Esophagus squamous epithelium (tissue), 5 donors: ENCODE measurements at regions not wholly inside any gene's neighbourhood (a gene's known extent, or its start where the extent isn't known, plus 50 kb on each side); places are given as distances from the start of the nearest gene placed in this dataset.

ENCODE experiments used
- DNase-seq: peaks from one replicate; lab custom pipeline; 2025; lab: John Stamatoyannopoulos, UW
- H3K27ac ChIP-seq, 4 donors: fragments of 200-600 bp; sonication (generic); one replicate each; pipeline ENCODE4 v1.5.1; 2016 to 2019; ENCODE audit warnings: mild to moderate bottlenecking in 1 of 4
- H3K27me3 ChIP-seq, 4 donors: fragments of 200-600 bp; sonication (generic); 1 replicate in 3 of 4; 2 replicates in 1 of 4; pipeline versions ENCODE4 v1.5.1 to v1.6.0; 2017 to 2021; ENCODE audit warnings: antibody characterized with exemption in 1 of 4
- H3K36me3 ChIP-seq, 3 donors: fragments of 200-600 bp; sonication (generic); one replicate each; pipeline ENCODE4 v1.5.1; 2016 to 2019
- H3K4me1 ChIP-seq, 3 donors: fragments of 200-600 bp; sonication (generic); one replicate each; pipeline ENCODE4 v1.5.1; 2017 to 2019
- H3K4me3 ChIP-seq, 4 donors: fragments of 200-600 bp; sonication (generic); 1 replicate in 3 of 4; 2 replicates in 1 of 4; pipeline ENCODE4 v1.5.1; 2016 to 2019; ENCODE audit warnings: mild to moderate bottlenecking in 2 of 4, moderate library complexity in 1 of 4
- H3K9me3 ChIP-seq, 3 donors: fragments of 200-600 bp; sonication (generic); one replicate each; pipeline ENCODE4 v1.5.1; 2016 to 2019
- CTCF ChIP-seq, 6 experiments: fragments of 450-650 bp in 4 of 6; fragments of 200-600 bp in 2 of 6; sonication (generic) in 2 of 6; IDR thresholded peaks; one replicate each; pipeline ENCODE4 v1.5.1; 2016 to 2019; ENCODE audit warnings: antibody characterized with exemption in 6 of 6, mild to moderate bottlenecking in 4 of 6, moderate library complexity in 4 of 6
- POLR2A ChIP-seq, 4 donors: fragments of 450-650 bp; IDR thresholded peaks; one replicate each; pipeline ENCODE4 v1.6.1; 2017; ENCODE audit warnings: antibody characterized with exemption in 4 of 4, mild to moderate bottlenecking in 4 of 4, moderate library complexity in 3 of 4
- WGBS, 2 donors: methylation state at CpG; one replicate each; pipeline ENCODE4 v1.1.5; 2018; 5-methylcytosine and 5-hydroxymethylcytosine counted together
- intact Hi-C: fragments of 100-400 bp; cut with DNase I; formaldehyde crosslinking; loops from one replicate; pipeline ENCODE4 v1.15.0; 2022
- donor health status: DM: yes; HTN: yes; CAD: no.

DNA sequence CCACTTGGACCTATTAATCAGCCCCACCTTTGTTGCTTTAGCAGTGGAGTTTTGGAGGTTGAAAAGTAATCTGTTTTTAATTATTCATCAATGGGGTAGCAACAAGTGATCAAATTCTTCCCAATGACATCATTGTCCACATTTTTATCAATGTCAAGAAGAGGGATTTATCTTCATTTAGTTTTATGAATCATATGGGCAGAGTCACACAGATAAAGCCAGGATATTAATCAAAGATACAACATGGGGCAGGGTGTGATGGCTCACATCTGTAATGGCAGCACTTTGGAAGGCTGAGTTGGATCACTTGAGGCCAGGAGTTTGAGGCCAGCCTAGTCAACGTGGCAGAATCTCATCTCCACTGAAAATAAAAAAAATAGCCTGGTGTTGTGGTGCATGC, 388.4 kb upstream of the POM121L12 start:
- Histone ChIP-seq H3K27me3 (no peaks in the 10 kb centered on the region), H3K27ac (no peak overlapping the region), H3K36me3 (no peaks in the 10 kb centered on the region), H3K4me1 (no peaks in the 10 kb centered on the region), H3K9me3 (peaks cover 0 to 4% (median 0%) of the 10 kb centered on the region in 3 donors), H3K4me3 (no peak overlapping the region)
- intact Hi-C loops: no loop called here
- no peak for DNase-seq
- 11 to 17% methylated on average over 1 of the region's 1 CpG for WGBS, 2 donors
- no peak for TF ChIP-seq POLR2A (IDR thresholded peaks at IDR 0.05)
- no peak for TF ChIP-seq CTCF (IDR thresholded peaks at IDR 0.05)

GRCh38 chr7:52639981-52640380, 395.5 kb upstream of the POM121L12 start:
- WGBS, 2 donors: 62 to 71% methylated on average over 4 of the region's 4 CpGs
- H3K36me3 ChIP-seq: no peaks in the 10 kb centered on the region
- intact Hi-C loops: no loop called here
- no peak for DNase-seq
- no peak overlapping the region for H3K27ac ChIP-seq
- TF ChIP-seq CTCF (IDR thresholded peaks at IDR 0.05) (no peak), POLR2A (IDR thresholded peaks at IDR 0.05) (no peak)
- H3K4me3 ChIP-seq: no peak overlapping the region
- H3K27me3 ChIP-seq: no peaks in the 10 kb centered on the region
- no peaks in the 10 kb centered on the region for H3K4me1 ChIP-seq
- no peaks in the 10 kb centered on the region for H3K9me3 ChIP-seq

GRCh38 chr7:52639126-52639525, 396.3 kb upstream of the POM121L12 start:
- Histone ChIP-seq H3K27ac (no peak overlapping the region), H3K9me3 (no peaks in the 10 kb centered on the region), H3K36me3 (no peaks in the 10 kb centered on the region), H3K4me3 (no peak overlapping the region), H3K27me3 (no peaks in the 10 kb centered on the region), H3K4me1 (no peaks in the 10 kb centered on the region)
- no peak for DNase-seq
- intact Hi-C loops: no loop called here
- TF ChIP-seq POLR2A (IDR thresholded peaks at IDR 0.05): no peak
- no peak for TF ChIP-seq CTCF (IDR thresholded peaks at IDR 0.05)

DNA sequence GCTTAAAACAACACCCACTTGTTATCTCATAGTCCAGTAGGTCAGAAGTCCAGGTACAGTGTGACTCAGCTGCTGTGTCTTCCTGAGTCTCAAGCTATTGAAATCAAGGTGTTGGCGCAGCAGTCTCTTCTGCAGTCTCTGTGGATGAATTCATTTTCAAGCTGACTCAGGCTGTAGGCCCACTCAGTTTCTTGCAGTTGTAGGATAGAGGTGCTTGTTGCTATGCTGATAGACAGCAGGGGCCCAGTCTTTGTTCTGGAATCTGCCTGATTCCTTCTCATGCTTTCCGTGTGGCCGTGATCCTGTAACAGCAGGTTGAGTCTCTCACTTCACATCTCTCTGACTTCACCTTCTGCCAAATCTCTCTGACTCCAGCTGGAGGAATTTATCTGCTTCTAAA, 400.4 kb upstream of the POM121L12 start:
- Histone ChIP-seq H3K36me3 (no peaks in the 10 kb centered on the region), H3K4me3 (no peak overlapping the region), H3K4me1 (no peaks in the 10 kb centered on the region), H3K27me3 (no peaks in the 10 kb centered on the region), H3K9me3 (no peaks in the 10 kb centered on the region), H3K27ac (no peak overlapping the region)
- TF ChIP-seq CTCF (IDR thresholded peaks at IDR 0.05): no peak
- no peak for TF ChIP-seq POLR2A (IDR thresholded peaks at IDR 0.05)
- intact Hi-C loops: no loop called here
- WGBS, 2 donors: 54 to 58% methylated on average over 2 to 3 of the region's 3 CpGs
- no peak for DNase-seq

DNA sequence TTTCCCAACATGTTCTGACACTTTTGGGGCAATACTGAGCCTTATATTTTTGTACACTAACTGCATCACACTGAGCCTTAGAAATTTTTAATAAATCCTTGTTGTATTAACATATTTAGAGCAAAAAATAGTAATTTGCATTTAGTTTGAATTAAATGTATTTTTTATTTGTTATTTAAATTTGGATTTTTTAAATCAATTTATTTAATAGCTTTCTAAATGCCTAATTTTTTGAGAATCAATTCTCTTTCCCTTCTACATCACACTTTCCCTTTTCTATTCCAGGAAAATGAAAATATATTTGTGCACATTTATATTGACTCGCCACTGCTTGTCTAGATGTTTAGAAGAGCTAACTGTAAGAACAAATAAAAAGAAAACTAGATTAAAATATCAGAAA, 414.6 kb upstream of the POM121L12 start:
- no peak for DNase-seq
- H3K27ac ChIP-seq: no peak overlapping the region
- H3K4me3 ChIP-seq: no peak overlapping the region
- TF ChIP-seq CTCF (IDR thresholded peaks at IDR 0.05) (no peak), POLR2A (IDR thresholded peaks at IDR 0.05) (no peak)
- intact Hi-C loops: no loop called here
- H3K9me3 ChIP-seq: no peaks in the 10 kb centered on the region
- H3K27me3 ChIP-seq: no peaks in the 10 kb centered on the region
- 72 to 88% methylated on average over 1 of the region's 1 CpG for WGBS, 2 donors
- no peaks in the 10 kb centered on the region for H3K4me1 ChIP-seq
- no peaks in the 10 kb centered on the region for H3K36me3 ChIP-seq
